ENCODE measurements at regions not wholly inside any gene's neighbourhood (a gene's known extent, or its start where the extent isn't known, plus 50 kb on each side); places are given as distances from the start of the nearest gene placed in this dataset.
"Not testable (repeated sequence)": the region's sequence is repeated elsewhere in the genome, so short reads cannot be mapped to it uniquely, and the experiment has no call there.

GRCh38 chr6:49097664-49098063 lies 365.4 kb downstream of the MMUT start:
- not testable (repeated sequence) for TF ChIP-seq CTCF, POLR2A (IDR thresholded peaks at IDR 0.05)
